ENCODE measurements at regions not wholly inside any gene's neighbourhood (a gene's known extent, or its start where the extent isn't known, plus 50 kb on each side); places are given as distances from the start of the nearest gene placed in this dataset.

GRCh38 chr4:156053174-156053573 is 99.5 kb upstream of the CTSO start:
- DNase-seq = no peak

GRCh38 chr4:156052116-156052515 is 98.5 kb upstream of the CTSO start:
- no peak for DNase-seq

DNA sequence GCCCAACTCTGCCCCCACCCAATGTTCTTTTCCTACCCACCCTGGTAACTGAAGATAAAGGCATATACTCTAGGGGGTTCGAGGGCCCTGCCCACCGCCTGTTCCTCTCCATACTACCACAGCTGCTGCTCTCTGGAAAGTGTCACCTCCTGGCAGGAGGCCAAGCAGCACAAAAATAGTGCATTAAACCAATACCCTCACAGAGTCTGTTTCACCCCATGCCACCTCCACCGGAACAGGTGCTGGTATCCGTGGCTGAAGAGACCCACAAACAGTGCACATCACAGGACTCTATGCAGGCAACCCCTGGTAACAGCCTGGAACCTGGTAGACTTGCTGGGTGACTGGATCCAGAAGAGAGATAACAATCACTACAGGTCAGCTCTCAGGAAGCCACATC is 85.1 kb upstream of the CTSO start:
- no peak for DNase-seq

DNA sequence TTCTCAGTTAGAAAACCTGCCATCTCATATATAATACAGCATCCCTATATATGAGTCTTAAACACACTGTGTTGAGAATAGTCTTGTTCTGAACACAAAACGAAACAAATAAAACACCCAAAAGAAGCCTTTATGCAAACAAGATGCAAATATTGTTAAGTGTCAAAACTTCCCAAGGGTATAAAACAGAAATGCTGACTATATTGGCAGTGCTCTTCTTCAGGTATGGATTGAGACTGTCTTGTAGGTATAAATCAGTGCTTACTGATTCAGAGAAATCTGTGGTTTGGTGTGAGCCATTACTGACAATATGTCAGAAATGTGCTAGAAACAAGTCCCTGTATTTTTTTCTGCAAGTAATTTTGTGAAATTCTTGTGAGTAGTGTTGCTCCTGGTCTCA is 82.8 kb upstream of the CTSO start:
- no peak for DNase-seq

DNA sequence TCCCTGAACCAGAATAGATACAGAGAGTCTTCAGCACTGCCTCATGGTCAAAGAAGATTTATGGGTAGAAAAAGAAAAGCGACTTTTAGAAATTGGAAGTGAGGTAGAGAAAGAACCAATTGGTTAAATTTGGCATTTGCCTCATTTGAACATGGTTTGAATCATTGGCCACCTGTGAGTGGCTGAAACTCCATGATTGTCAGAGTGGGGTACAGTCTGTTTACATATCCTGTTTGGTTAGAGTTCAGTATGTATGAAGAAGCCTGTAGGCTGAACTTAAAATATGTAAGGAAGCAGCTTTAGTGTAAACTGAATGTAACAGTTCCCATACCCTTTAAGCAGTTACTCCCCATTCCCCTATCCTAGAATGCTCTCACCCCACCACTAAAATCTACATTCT is 76.0 kb upstream of the CTSO start:
- no peak for DNase-seq

- no peak for DNase-seq
These were observed 67.6 kb upstream of the CTSO start for GRCh38 chr4:156021298-156021697.

GRCh38 chr4:156019246-156019645 is 65.6 kb upstream of the CTSO start:
- DNase-seq = no peak

DNA sequence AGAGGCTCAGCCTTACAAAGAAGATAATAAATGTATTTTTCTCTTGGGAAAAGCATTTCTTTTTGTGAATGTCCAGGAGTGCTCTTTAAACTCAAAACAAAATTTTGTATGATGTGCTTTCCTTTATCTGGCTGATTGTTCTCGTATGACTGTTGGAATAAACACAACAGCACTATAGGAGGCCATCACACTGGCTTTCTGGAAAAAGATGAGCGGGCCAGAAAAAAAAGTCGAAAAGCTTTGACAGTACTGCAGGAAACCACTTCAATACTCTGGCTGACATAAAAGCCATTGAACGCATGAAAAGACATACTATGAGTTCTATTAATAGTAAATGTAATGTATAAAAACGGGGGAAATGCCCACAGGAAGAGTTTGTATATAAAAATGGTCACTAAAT is 64.7 kb upstream of the CTSO start:
- no peak for DNase-seq

DNA sequence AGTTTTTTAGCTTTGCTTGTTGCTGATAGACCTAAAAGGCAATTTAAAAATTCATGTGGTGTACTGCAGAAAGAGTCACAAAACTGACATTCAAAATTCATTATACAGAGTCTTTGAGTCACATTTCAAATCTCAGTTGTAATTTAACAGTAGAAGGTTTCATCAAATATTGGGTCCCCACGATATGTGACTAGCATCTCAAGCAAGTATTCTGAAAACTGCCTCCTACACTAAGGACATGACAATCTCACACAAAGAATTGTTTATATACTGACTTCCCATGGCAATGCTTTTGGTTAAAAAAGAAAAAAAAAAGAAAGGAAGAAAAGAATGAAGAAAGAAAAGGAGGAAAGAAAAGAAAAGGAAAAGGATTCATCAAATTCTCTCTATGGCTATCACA is 62.1 kb upstream of the CTSO start:
- no peak for DNase-seq

- no peak for DNase-seq
These were observed 52.5 kb upstream of the CTSO start for GRCh38 chr4:156006192-156006591.
